ENCODE measurements at regions not wholly inside any gene's neighbourhood (a gene's known extent, or its start where the extent isn't known, plus 50 kb on each side); places are given as distances from the start of the nearest gene placed in this dataset.

- Histone ChIP-seq H3K4me2 (ENCODE audit: low read depth, low read length, poor library complexity, severe bottlenecking) (no peak overlapping the region), H2AFZ (ENCODE audit: low read length) (no peak overlapping the region), H3K27me3 (ENCODE audit: low read length) (no peaks in the 10 kb centered on the region), H3K36me3 (ENCODE audit: insufficient read depth, low read length) (no peaks in the 10 kb centered on the region), H3K9me2 (replicated peaks; ENCODE audit: insufficient read depth, low read length) (no peaks in the 10 kb centered on the region), H3K4me3 (ENCODE audit: low read length) (no peak overlapping the region), H3K9ac (ENCODE audit: low read length) (no peak overlapping the region), H3K4me1 (ENCODE audit: low read length) (no peaks in the 10 kb centered on the region), H4K20me1 (ENCODE audit: insufficient read depth, low read depth, low read length) (no peaks in the 10 kb centered on the region), H3K27ac (ENCODE audit: low read length) (no peak overlapping the region), H3K79me2 (ENCODE audit: low read length) (no peaks in the 10 kb centered on the region), H3K9me3 (ENCODE audit: low read length) (peaks cover 18% of the 10 kb centered on the region)
- no peak for DNase-seq
Measured at GRCh38 chr1:82858031-82858430, 1057.3 kb downstream of the ADGRL2 start.

GRCh38 chr1:82849460-82849859 is 1048.7 kb downstream of the ADGRL2 start:
- no peak overlapping the region for H3K4me3 ChIP-seq (ENCODE audit: low read length)
- no peaks in the 10 kb centered on the region; the same call in none of the 2 replicates for H3K9me3 ChIP-seq (ENCODE audit: low read length)
- H3K4me1 ChIP-seq (ENCODE audit: low read length) = no peaks in the 10 kb centered on the region
- no peaks in the 10 kb centered on the region for H3K27me3 ChIP-seq (ENCODE audit: low read length)
- H3K9ac ChIP-seq (ENCODE audit: low read length) = no peak overlapping the region
- H2AFZ ChIP-seq (ENCODE audit: low read length) = no peak overlapping the region
- H3K27ac ChIP-seq (ENCODE audit: low read length) = no peak overlapping the region
- no peaks in the 10 kb centered on the region for H4K20me1 ChIP-seq (ENCODE audit: insufficient read depth, low read depth, low read length)
- H3K36me3 ChIP-seq (ENCODE audit: insufficient read depth, low read length) = no peaks in the 10 kb centered on the region
- no peak for DNase-seq
- H3K79me2 ChIP-seq (ENCODE audit: low read length) = no peaks in the 10 kb centered on the region
- H3K4me2 ChIP-seq (ENCODE audit: low read depth, low read length, poor library complexity, severe bottlenecking) = no peak overlapping the region
- H3K9me2 ChIP-seq (replicated peaks; ENCODE audit: insufficient read depth, low read length) = no peaks in the 10 kb centered on the region

- H3K79me2 ChIP-seq (ENCODE audit: low read length) = no peaks in the 10 kb centered on the region
- H3K36me3 ChIP-seq (ENCODE audit: insufficient read depth, low read length) = no peaks in the 10 kb centered on the region
- H3K4me3 ChIP-seq (ENCODE audit: low read length) = no peak overlapping the region
- H3K27me3 ChIP-seq (ENCODE audit: low read length) = no peaks in the 10 kb centered on the region
- no peak overlapping the region for H2AFZ ChIP-seq (ENCODE audit: low read length)
- H3K4me1 ChIP-seq (ENCODE audit: low read length) = no peaks in the 10 kb centered on the region
- no peaks in the 10 kb centered on the region for H4K20me1 ChIP-seq (ENCODE audit: insufficient read depth, low read depth, low read length)
- no peaks in the 10 kb centered on the region for H3K9me2 ChIP-seq (replicated peaks; ENCODE audit: insufficient read depth, low read length)
- no peak overlapping the region for H3K27ac ChIP-seq (ENCODE audit: low read length)
- no peak for DNase-seq
- no peaks in the 10 kb centered on the region; the same call in none of the 2 replicates for H3K9me3 ChIP-seq (ENCODE audit: low read length)
- H3K9ac ChIP-seq (ENCODE audit: low read length) = no peak overlapping the region
- H3K4me2 ChIP-seq (ENCODE audit: low read depth, low read length, poor library complexity, severe bottlenecking) = no peak overlapping the region
Measured at GRCh38 chr1:82848043-82848442, 1047.3 kb downstream of the ADGRL2 start.

GRCh38 chr1:82845866-82846265 is 1045.1 kb downstream of the ADGRL2 start:
- H3K27me3 ChIP-seq (ENCODE audit: low read length) = no peaks in the 10 kb centered on the region
- H3K4me1 ChIP-seq (ENCODE audit: low read length) = no peaks in the 10 kb centered on the region
- H2AFZ ChIP-seq (ENCODE audit: low read length) = no peak overlapping the region
- no peaks in the 10 kb centered on the region for H3K79me2 ChIP-seq (ENCODE audit: low read length)
- H3K36me3 ChIP-seq (ENCODE audit: insufficient read depth, low read length) = no peaks in the 10 kb centered on the region
- no peak overlapping the region for H3K4me2 ChIP-seq (ENCODE audit: low read depth, low read length, poor library complexity, severe bottlenecking)
- no peak overlapping the region for H3K4me3 ChIP-seq (ENCODE audit: low read length)
- H3K27ac ChIP-seq (ENCODE audit: low read length) = no peak overlapping the region
- no peak overlapping the region for H3K9ac ChIP-seq (ENCODE audit: low read length)
- DNase-seq = no peak
- no peaks in the 10 kb centered on the region; the same call in 1 of the 2 replicates for H3K9me3 ChIP-seq (ENCODE audit: low read length)
- no peaks in the 10 kb centered on the region for H4K20me1 ChIP-seq (ENCODE audit: insufficient read depth, low read depth, low read length)
- no peaks in the 10 kb centered on the region for H3K9me2 ChIP-seq (replicated peaks; ENCODE audit: insufficient read depth, low read length)

- Histone ChIP-seq H3K79me2 (ENCODE audit: low read length) (no peaks in the 10 kb centered on the region), H3K27ac (ENCODE audit: low read length) (no peak overlapping the region), H3K4me2 (ENCODE audit: low read depth, low read length, poor library complexity, severe bottlenecking) (no peak overlapping the region), H3K9me2 (replicated peaks; ENCODE audit: insufficient read depth, low read length) (no peaks in the 10 kb centered on the region), H3K9me3 (ENCODE audit: low read length) (no peaks in the 10 kb centered on the region; the same call in 1 of the 2 replicates), H4K20me1 (ENCODE audit: insufficient read depth, low read depth, low read length) (no peaks in the 10 kb centered on the region), H3K27me3 (ENCODE audit: low read length) (no peaks in the 10 kb centered on the region), H3K4me3 (ENCODE audit: low read length) (no peak overlapping the region), H3K4me1 (ENCODE audit: low read length) (no peaks in the 10 kb centered on the region), H3K36me3 (ENCODE audit: insufficient read depth, low read length) (no peaks in the 10 kb centered on the region), H2AFZ (ENCODE audit: low read length) (no peak overlapping the region), H3K9ac (ENCODE audit: low read length) (no peak overlapping the region)
- no peak for DNase-seq
Measured at GRCh38 chr1:82844911-82845827, 1044.4 kb downstream of the ADGRL2 start.

- no peak overlapping the region for H3K9ac ChIP-seq (ENCODE audit: low read length)
Measured at GRCh38 chr1:82844447-82844846, 1043.7 kb downstream of the ADGRL2 start.

GRCh38 chr1:82843876-82844275 is 1043.1 kb downstream of the ADGRL2 start:
- no peaks in the 10 kb centered on the region for H3K4me1 ChIP-seq (ENCODE audit: low read length)
- no peaks in the 10 kb centered on the region; the same call in 1 of the 2 replicates for H3K9me3 ChIP-seq (ENCODE audit: low read length)
- H3K9me2 ChIP-seq (replicated peaks; ENCODE audit: insufficient read depth, low read length) = no peaks in the 10 kb centered on the region
- H3K9ac ChIP-seq (ENCODE audit: low read length) = no peak overlapping the region
- no peak overlapping the region for H3K4me3 ChIP-seq (ENCODE audit: low read length)
- no peak overlapping the region for H3K4me2 ChIP-seq (ENCODE audit: low read depth, low read length, poor library complexity, severe bottlenecking)
- H3K27me3 ChIP-seq (ENCODE audit: low read length) = no peaks in the 10 kb centered on the region
- no peaks in the 10 kb centered on the region for H3K79me2 ChIP-seq (ENCODE audit: low read length)
- no peak for DNase-seq
- H4K20me1 ChIP-seq (ENCODE audit: insufficient read depth, low read depth, low read length) = no peaks in the 10 kb centered on the region
- no peak overlapping the region for H2AFZ ChIP-seq (ENCODE audit: low read length)
- no peak overlapping the region for H3K27ac ChIP-seq (ENCODE audit: low read length)
- no peaks in the 10 kb centered on the region for H3K36me3 ChIP-seq (ENCODE audit: insufficient read depth, low read length)

More at GRCh38 chr1:82844447-82844846, 1043.7 kb downstream of the ADGRL2 start:
- H3K27me3 ChIP-seq (ENCODE audit: low read length) = no peaks in the 10 kb centered on the region
- H3K79me2 ChIP-seq (ENCODE audit: low read length) = no peaks in the 10 kb centered on the region
- H3K9me3 ChIP-seq (ENCODE audit: low read length) = no peaks in the 10 kb centered on the region; the same call in 1 of the 2 replicates
- DNase-seq = no peak
- no peaks in the 10 kb centered on the region for H3K9me2 ChIP-seq (replicated peaks; ENCODE audit: insufficient read depth, low read length)
- H3K36me3 ChIP-seq (ENCODE audit: insufficient read depth, low read length) = no peaks in the 10 kb centered on the region
- H3K4me2 ChIP-seq (ENCODE audit: low read depth, low read length, poor library complexity, severe bottlenecking) = no peak overlapping the region
- H3K27ac ChIP-seq (ENCODE audit: low read length) = no peak overlapping the region
- H2AFZ ChIP-seq (ENCODE audit: low read length) = no peak overlapping the region
- no peaks in the 10 kb centered on the region for H4K20me1 ChIP-seq (ENCODE audit: insufficient read depth, low read depth, low read length)
- H3K4me3 ChIP-seq (ENCODE audit: low read length) = no peak overlapping the region
- H3K4me1 ChIP-seq (ENCODE audit: low read length) = no peaks in the 10 kb centered on the region

GRCh38 chr1:82840192-82840591 is 1039.5 kb downstream of the ADGRL2 start:
- no peaks in the 10 kb centered on the region for H3K4me1 ChIP-seq (ENCODE audit: low read length)
- no peaks in the 10 kb centered on the region for H3K36me3 ChIP-seq (ENCODE audit: insufficient read depth, low read length)

More at GRCh38 chr1:82840192-82840591, 1039.5 kb downstream of the ADGRL2 start:
- no peak for DNase-seq
- H3K9me2 ChIP-seq (replicated peaks; ENCODE audit: insufficient read depth, low read length) = no peaks in the 10 kb centered on the region
- H3K9ac ChIP-seq (ENCODE audit: low read length) = no peak overlapping the region
- no peaks in the 10 kb centered on the region; the same call in 1 of the 2 replicates for H3K9me3 ChIP-seq (ENCODE audit: low read length)
- H3K4me3 ChIP-seq (ENCODE audit: low read length) = no peak overlapping the region
- no peaks in the 10 kb centered on the region for H3K79me2 ChIP-seq (ENCODE audit: low read length)
- H3K27ac ChIP-seq (ENCODE audit: low read length) = no peak overlapping the region
- H2AFZ ChIP-seq (ENCODE audit: low read length) = no peak overlapping the region
- H3K27me3 ChIP-seq (ENCODE audit: low read length) = no peaks in the 10 kb centered on the region
- H3K4me2 ChIP-seq (ENCODE audit: low read depth, low read length, poor library complexity, severe bottlenecking) = no peak overlapping the region
- no peaks in the 10 kb centered on the region for H4K20me1 ChIP-seq (ENCODE audit: insufficient read depth, low read depth, low read length)
